NCI-H526 treated with DMSO at 0.1 percent for 48 hours (cell line): ENCODE measurements at regions not wholly inside any gene's neighbourhood (a gene's known extent, or its start where the extent isn't known, plus 50 kb on each side); places are given as distances from the start of the nearest gene placed in this dataset.
"Not testable (repeated sequence)": the region's sequence is repeated elsewhere in the genome, so short reads cannot be mapped to it uniquely, and the experiment has no call there.

Experiments used
- DNase-seq: peaks from one replicate; lab custom pipeline; 2025; lab: John Stamatoyannopoulos, UW

DNA sequence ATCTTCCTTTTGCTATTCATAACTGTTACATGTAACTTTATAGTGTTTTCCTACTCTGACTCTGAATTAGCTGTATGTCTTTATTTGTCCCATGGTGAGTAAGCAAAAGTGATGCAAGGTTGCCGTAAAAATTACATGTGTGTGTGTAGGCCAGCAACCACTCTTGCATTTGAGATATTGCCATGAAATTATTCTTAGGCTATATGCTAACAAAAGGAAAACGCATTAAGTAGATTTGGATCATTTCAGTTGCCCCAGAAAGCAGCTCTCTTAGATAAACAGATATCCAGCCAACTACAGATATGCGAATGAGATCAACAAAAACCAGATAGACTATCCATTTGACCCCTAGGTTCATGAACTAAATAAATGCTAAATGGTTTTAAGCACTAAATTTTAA is 73.6 kb downstream of the CYLC2 start:
- no peak for DNase-seq

DNA sequence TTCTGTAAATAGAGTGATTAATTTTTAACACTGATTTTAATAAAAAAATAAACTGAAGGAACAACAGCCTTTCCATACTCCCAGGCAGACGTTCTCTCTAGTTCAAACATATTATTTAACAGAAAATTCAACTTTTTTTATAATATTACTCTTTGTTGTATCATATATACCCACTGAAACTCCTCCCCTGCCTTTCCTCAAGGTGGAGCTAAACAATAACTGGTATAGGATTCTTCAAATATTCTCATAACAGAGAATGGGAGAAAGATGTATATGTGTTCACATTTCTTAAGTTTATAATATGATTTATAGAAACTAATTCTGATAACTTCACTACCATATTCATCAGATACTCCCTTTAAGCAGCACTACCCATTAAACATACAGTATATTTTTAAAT is 83.4 kb downstream of the CYLC2 start:
- no peak for DNase-seq

DNA sequence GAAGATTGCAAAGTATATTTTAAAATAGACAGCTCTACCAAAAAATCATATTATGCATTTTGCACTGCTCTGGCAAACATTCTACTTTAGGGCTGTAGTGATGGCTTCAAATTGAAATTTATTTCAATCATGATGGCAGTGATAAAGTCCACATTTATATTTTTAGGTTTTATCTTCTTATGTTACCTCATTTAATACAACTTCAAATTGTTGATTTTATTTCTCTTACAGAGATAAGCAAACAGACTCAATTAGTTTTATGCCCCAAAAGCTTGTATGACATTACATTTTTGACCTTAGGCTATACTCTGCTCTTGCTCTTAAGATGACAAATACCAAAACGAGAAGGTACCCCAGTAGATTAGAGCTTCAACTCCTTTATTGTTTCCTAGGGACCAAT is 87.4 kb downstream of the CYLC2 start:
- DNase-seq = no peak

GRCh38 chr9:103089357-103089756 is 94.2 kb downstream of the CYLC2 start:
- DNase-seq = no peak

DNA sequence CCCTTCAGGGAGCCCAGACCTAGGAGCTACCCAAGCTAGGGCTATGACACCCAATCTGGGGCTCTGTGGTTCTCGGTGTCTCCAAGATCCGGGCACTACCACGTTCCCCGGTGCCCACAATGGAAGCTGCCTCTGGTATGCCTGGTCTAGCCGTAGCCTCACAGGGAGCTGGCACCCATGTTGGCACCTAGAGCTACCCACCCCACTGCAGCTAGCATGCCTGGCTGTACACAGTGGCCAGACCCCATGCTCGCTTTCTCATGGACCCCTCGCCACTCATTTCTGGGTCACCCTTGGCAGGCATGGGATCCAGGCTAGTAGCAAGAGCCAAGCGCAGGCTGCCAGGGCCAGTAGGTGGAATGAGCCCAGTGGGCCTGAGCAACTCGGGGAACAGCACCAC is 109.0 kb downstream of the CYLC2 start:
- no peak for DNase-seq

GRCh38 chr9:103116246-103116645 is 121.1 kb downstream of the CYLC2 start:
- DNase-seq = no peak

DNA sequence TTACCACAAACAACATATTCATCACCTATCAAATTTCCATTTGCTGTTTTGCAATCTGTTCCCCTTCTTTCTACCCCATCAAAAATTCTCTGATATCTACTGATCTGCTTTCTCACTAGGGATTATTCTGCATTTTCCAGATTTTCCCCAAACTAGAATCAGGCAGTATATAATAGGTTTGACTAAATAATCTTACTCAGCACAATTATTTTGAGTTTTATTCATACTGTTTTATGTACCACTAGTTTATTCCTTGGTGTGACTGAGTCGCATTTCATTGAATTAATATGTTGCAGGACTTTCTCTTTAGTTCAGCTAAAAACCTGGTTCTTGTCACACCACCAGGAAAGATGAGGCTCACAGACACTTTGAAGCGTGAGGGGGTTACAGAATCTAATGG is 131.4 kb downstream of the CYLC2 start:
- DNase-seq = no peak

GRCh38 chr9:103139891-103140290 is 144.8 kb downstream of the CYLC2 start:
- no peak for DNase-seq

GRCh38 chr9:103152473-103152872 is 157.3 kb downstream of the CYLC2 start:
- DNase-seq = no peak

- DNase-seq = no peak
Observed at GRCh38 chr9:103167530-103167929, 172.4 kb downstream of the CYLC2 start.

DNA sequence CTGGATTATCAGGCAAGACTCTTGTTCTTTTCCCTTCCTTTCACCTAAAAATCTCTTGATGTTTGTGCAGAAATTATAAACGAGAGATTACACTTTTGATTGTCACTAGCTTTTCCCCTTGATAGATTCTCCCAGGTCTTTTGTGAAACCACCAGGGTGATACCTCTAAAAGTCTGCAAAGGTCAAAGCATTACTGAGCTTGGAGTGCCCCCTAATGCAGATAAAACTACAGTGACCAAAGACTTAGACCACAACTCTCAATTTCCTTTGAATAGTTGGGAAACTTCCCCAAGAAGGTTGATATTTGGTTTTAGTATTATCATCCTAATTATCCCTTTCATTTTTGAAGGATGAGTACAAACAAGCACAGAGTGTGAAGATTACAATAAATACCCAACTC is 173.1 kb downstream of the CYLC2 start:
- no peak for DNase-seq

DNA sequence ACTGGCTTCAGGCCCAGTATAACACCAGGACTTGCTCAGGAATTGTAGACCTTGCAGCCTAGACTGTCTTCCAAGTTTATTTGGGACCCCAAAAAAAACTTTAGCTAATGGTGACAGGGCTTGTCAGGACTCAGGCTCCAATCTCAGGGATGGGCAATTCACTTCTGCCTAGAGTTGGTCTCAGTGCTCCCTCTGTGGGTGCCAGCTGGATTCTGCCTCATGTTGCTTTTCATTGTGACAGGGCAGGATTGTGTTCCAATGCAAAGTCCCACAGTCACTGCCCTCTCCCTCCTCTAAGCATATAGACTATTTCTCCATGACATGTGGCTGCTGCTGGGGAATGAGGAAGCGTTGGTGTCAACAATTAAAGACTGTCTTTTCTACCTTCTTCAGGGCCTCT is 174.7 kb downstream of the CYLC2 start:
- DNase-seq = no peak

DNA sequence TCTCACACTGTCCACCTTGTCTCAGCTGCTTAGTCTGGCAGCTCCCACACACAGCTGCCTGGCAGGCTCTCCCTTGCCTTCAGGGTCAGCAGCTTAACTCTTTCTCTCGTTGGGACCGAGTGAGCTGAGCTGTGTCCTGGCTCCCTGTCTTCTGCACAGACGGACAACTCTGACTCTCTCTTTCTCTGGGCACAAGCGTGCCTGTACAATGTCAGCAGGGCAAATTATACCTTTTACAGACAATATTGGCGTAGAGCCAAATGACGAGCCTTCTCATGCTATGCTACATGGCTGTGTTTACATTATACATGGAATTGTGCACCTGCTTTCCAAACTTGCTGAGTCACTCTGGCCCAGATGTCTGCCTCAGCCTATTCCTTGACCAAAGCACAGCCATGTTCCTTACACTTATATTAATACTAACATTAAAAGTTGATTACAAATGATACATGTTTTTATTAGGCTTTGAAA is 188.6 kb downstream of the CYLC2 start:
- DNase-seq = no peak

GRCh38 chr9:103186959-103187358 is 191.8 kb downstream of the CYLC2 start:
- DNase-seq = no peak

- no peak for DNase-seq
Observed at GRCh38 chr9:103188781-103189350, 193.7 kb downstream of the CYLC2 start.

DNA sequence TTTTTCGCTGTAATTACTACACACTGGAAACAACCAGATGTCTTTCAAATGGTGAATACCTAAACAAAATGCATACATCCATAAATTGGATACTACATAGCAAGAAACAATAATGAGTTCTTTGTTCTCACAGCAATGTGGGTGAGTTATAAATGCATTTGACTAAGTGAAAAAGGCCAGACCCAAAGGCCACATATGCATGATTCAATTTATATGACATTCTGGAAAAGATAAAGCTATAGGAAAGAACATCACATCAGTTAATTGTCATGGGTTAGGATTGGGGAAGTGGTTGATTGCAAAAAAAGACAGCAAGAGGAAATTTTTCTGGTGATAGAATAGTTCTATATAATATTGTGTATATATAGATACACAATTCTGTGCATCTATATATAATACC is 198.9 kb downstream of the CYLC2 start:
- no peak for DNase-seq

- no peak for DNase-seq
Observed at GRCh38 chr9:103203172-103203571, 208.0 kb downstream of the CYLC2 start.

DNA sequence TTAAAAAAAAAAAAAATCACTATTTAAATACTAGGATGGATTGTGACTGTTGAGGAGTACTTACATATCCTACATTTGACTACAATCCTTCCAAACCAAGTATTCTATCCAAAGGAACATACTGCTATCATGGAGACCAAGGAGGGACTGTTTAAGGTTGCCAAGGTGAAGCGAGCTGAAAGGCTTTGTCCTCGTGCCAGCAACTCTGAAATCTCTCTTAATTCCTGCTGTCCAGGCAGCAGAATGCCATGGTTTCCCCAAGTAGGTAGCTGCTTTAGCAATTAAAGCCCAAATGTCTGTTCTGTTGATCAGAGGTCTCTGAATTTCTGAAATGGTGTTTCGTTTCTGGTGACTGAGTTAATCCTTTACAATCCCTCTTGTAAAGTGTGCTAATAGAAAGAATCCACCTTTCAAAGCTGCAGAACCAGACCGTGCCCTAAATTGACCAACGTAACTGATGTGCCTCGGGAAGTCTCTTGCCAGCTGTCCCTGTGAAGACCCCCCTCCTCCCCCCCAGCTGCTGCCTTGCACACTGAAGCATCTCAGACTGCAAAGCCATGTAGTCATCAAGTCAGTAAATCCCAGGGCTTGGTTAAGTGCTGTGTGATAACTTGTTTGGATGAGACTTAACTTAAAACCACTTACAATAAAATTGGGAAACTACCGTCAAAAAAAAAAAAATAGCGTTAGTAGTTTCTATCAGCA is 210.9 kb downstream of the CYLC2 start:
- not testable (repeated sequence) for DNase-seq

GRCh38 chr9:103210607-103211006 is 215.5 kb downstream of the CYLC2 start:
- DNase-seq = no peak

GRCh38 chr9:103215197-103215596 is 220.1 kb downstream of the CYLC2 start:
- no peak for DNase-seq

DNA sequence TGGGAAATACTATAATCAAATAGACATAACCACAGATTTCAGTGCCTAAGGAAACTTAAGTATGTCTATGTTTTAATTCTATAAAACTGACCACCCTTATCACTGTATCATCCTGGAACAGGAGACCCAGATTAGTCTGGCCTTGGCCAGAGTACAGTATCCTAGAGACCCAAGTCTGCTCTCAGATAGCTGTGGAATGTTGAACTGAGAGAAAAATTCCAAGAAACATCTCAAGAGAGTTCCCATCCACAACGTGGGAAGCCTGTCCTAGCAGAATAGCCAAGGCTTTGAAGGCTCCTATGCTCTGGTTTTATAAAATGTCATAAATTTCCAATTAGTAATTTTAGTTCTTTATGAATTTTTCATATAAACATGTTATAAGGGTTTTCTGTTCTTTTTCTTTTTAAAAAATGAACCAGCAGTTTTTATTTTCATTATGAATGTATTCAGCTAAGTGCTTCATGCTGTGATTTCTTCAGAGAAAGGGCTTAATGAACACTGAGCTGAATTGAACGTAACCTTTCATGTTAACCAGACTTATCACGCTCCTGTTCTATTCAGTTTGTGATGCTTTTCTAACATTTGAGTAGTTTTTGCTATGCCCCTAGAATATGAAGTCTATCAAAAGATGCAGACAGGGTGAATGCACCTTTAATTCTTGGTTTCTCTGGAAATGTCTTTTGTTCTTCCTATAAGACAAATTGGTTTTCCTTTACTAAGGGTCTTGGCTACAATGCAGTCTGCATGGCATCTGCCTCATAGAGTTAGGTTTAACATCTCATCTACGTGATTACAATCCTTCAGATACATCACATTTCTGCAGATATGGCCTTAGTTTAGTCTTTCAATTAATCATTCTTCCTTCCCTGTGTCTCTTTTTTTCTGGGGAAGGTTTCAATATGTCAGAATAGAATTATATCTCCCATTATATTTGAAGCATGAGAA is 230.8 kb downstream of the CYLC2 start:
- DNase-seq = no peak

DNA sequence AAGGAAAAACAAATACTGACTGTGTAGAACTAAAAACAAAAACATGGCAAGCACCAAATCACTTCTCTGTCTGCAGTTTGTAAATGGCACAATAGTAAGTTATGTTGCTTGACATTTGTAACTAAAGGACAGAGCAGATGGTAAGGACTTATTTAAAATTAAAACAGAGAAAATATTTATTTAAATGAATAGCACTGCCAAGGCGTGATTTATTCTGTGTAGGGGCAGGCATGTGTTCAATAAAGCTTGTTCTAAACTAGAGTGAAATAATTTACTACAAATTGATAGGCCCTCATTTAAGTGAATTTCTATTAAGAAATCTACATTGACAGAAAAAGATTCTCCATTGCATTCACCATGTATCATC is 231.5 kb downstream of the CYLC2 start:
- DNase-seq = no peak

GRCh38 chr9:103237571-103238109 is 242.5 kb downstream of the CYLC2 start:
- DNase-seq = not testable (repeated sequence)
